HG03520 (cell line): ENCODE measurements at regions not wholly inside any gene's neighbourhood (a gene's known extent, or its start where the extent isn't known, plus 50 kb on each side); places are given as distances from the start of the nearest gene placed in this dataset.
"Not testable (repeated sequence)": the region's sequence is repeated elsewhere in the genome, so short reads cannot be mapped to it uniquely, and the experiment has no call there.

ENCODE experiments used
- ATAC-seq: cut with Tn5 transposase; IDR thresholded peaks from one replicate; pipeline ENCODE4 v1.9.1; 2021; ENCODE audit warnings: mild to moderate bottlenecking, moderate library complexity; ENCODE audit not compliant: unreplicated experiment

GRCh38 chr2:4039896-4040295 lies 336.5 kb downstream of the DCDC2C start:
- ATAC-seq = no peak

- ATAC-seq = no peak
Observed at GRCh38 chr2:4047961-4048891, 344.9 kb downstream of the DCDC2C start.

GRCh38 chr2:4049463-4049862 lies 346.1 kb downstream of the DCDC2C start:
- no peak for ATAC-seq

GRCh38 chr2:4053769-4054493 lies 350.6 kb downstream of the DCDC2C start:
- ATAC-seq = no peak

GRCh38 chr2:4066217-4066616 lies 362.8 kb downstream of the DCDC2C start:
- ATAC-seq = no peak

GRCh38 chr2:4073026-4073569 lies 369.7 kb downstream of the DCDC2C start:
- ATAC-seq = no peak

GRCh38 chr2:4077017-4077416 lies 373.6 kb downstream of the DCDC2C start:
- no peak for ATAC-seq

GRCh38 chr2:4085186-4085585 lies 381.8 kb downstream of the DCDC2C start:
- ATAC-seq = no peak

- no peak for ATAC-seq
Observed at GRCh38 chr2:4090668-4091630, 387.6 kb downstream of the DCDC2C start.

GRCh38 chr2:4091869-4092268 lies 388.5 kb downstream of the DCDC2C start:
- ATAC-seq = no peak

- no peak for ATAC-seq
Observed at GRCh38 chr2:4094743-4095142, 391.4 kb downstream of the DCDC2C start.

- ATAC-seq = no peak
Observed at GRCh38 chr2:4096978-4097766, 393.8 kb downstream of the DCDC2C start.

GRCh38 chr2:4098137-4098536 lies 394.8 kb downstream of the DCDC2C start:
- ATAC-seq = no peak

GRCh38 chr2:4101936-4102335 lies 398.6 kb downstream of the DCDC2C start:
- ATAC-seq = no peak

- no peak for ATAC-seq
Observed at GRCh38 chr2:4107179-4107578, 403.8 kb downstream of the DCDC2C start.

- no peak for ATAC-seq
Observed at GRCh38 chr2:4110273-4110672, 406.9 kb downstream of the DCDC2C start.

GRCh38 chr2:4115435-4115834 lies 412.1 kb downstream of the DCDC2C start:
- not testable (repeated sequence) for ATAC-seq

GRCh38 chr2:4122726-4123125 lies 419.4 kb downstream of the DCDC2C start:
- no peak for ATAC-seq

- ATAC-seq = no peak
Observed at GRCh38 chr2:4130651-4131050, 427.3 kb downstream of the DCDC2C start.
